Stimulated activated CD8-positive, alpha-beta memory T cell treated with anti-CD3 and anti-CD28 coated beads, Interleukin-15, amount 100 ng/mL, for 4 hours (primary cell): ENCODE measurements at regions not wholly inside any gene's neighbourhood (a gene's known extent, or its start where the extent isn't known, plus 50 kb on each side); places are given as distances from the start of the nearest gene placed in this dataset.
"Not testable (repeated sequence)": the region's sequence is repeated elsewhere in the genome, so short reads cannot be mapped to it uniquely, and the experiment has no call there.

Source experiments
- DNase-seq, 2 donors: peaks; one replicate each; pipeline ENCODE4 v3.0.0-alpha.2; 2020; ENCODE audit warnings: low read depth in 2 of 2

DNA sequence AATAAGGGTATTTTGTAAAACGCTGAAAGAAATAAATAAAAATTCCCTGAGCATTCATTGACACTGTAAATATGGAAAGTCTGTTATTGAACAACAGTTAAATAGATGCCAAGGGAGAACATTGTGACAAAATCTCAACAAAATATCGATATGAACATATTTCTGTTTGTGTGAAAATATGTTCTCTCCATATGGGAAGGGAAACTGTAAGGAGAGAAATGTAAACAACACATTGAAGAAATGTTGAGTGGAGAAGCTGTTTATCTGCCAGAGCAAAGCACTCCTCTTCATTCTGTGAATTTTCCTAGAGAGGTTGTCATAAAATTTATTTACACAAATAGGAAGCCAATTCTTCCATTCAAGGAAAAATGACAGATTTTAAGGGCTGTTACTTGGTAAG, 57.1 kb upstream of the EOMES start:
- DNase-seq, result no peak

DNA sequence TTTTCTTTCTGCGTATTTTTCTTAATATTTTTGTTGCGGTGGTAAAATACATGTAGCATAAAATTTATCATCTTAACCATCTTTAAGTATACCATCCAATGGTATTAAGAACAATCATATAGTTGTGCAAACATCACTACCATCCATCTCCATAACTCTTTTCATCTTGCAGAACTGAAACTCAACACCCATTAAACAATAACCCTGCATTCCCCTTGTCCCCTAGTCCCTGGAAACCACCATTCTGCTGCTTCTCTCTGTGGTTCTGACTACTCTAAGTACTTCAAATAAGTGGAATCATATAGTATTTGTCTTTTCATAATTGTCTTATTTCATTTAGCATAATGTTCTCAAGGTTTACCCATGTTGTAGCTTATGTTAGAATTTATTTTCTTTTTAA, 67.3 kb upstream of the EOMES start:
- DNase-seq, result no peak

DNA sequence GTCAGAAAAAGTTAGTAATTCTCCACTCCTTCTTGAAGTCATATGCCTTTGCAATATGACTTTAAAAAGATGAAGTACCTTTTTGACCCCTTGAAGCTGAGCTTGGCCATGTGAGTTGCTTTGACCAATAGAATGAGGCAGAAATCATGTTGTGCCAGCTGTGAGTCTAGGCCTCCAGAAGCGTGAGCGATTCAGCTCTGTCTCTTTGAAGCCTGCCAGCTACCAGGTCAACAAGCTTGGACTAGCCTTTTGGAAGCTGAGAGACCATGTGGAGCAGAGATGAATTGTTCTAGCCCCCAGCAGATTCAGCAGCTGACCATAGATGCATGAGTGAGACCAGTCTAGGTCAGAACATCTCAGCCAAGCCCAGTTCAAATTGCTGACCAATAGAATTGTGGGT, 69.8 kb upstream of the EOMES start:
- no peak for DNase-seq

DNA sequence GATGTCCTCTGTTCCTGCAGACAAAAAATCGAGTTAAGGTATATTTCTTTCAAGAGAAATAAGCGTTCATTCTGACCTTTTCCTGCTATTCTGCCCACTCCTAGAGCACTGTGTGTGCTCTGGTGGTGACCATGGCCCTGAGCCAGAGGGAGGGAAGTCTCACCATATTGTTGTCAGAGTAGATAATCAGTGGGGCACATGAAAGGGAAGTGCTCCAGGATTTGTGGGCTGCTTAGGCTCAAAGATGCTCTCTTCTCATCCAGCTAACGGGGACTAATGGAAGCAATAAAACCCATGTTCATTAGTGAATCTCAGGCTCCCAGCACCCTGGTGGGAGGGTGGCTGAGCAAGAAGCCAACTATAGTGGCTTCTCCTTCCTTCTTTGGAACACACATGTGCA, 70.7 kb upstream of the EOMES start:
- DNase-seq, result no peak

DNA sequence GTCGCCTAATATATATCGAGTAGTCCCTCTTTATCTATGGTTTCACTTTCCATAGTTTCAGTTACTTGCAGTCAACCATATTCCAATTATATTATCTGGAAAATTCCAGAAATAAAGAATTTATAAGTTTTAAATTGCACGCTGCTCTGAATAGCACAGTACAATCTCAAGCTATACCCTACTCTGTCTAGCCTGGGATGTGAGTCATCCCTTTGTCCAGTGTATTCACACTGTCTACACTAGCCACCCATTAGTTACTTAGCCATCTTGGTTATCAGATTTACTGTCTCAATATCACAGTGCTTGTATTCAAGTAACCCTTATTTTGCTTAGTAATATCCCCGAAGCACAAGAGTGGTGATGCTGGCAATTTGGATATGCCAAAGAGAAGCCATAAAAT, 72.1 kb upstream of the EOMES start:
- no peak for DNase-seq

DNA sequence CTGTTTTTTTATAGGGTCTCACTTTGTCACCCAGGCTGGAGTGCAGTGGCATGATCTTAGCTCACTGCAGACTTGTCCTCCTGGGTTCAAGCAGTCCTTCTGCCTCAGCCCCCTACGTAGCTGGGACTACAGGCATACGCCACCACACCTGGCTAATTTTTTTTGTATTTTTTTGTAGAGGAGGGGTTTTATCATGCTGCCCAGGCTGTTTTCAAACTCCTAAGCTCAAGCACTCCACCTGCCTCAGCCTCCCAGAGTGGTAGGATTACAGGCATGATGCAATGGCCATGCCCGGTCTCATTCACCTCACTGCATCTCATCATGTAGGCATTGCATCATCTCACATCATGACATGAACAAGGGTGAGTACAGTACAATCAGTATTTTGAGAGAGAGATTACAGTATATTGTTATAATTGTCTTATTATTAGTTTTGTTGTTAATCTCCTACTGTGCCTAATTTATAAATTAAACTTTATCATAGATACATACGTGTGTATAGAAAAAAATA, 74.3 kb upstream of the EOMES start:
- no peak for DNase-seq

DNA sequence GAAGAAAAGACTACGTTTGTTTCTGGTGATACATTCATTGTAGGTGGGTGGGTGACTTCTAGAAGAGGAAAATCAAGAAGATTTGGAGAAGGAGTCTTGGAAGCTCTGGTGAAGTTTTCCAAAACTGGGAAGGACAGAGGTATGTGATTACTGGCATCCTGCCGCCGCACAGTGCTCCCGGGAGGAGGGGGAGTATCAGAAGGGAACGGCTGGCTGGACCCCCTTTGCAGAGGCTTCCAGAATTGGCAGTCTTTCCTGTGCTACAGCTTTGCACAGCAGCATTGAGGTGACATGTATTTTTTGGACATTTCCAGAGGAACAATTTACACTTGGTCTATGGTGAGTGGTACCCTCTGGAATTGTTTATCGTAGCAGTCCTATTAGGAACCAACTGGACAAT, 75.7 kb upstream of the EOMES start:
- DNase-seq, result no peak

DNA sequence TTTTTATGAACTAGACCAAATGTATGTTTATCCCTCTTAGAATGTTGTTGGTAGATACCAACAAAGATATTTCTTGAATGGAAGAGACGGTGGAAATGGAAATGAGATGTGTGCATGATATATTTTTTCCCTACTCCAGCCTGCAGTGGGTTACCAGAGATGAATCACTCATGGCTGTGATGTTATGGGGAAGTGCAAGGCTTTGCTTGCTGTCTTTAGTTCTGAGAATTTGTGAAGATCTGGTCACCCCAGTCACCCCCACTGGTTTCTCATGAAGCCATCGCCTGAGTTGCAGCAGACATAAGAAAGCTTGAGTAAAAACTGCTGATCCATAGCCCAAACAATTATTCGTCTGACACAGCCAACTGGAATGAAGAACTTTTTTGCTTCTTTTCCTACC, 78.1 kb upstream of the EOMES start:
- no peak for DNase-seq

DNA sequence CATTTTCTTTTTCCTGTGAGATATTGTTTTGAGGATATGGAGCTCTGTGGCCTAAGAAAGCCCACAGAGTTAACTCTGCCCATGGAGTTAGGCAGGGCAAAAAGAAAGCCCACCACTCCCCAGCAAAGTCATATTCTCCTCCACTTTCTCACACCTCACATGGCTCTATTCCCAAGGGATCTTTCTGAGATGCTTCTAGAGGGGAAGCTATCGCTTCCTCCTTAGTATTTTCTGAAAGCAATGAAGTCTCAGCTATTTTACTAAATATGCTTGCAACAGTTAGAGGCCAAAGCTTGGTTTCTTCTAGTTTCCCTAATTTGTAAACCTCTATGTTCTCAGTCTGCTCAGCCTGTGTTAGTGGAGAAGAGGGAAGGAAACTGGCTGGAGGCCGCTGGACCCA, 80.3 kb upstream of the EOMES start:
- DNase-seq, result no peak

DNA sequence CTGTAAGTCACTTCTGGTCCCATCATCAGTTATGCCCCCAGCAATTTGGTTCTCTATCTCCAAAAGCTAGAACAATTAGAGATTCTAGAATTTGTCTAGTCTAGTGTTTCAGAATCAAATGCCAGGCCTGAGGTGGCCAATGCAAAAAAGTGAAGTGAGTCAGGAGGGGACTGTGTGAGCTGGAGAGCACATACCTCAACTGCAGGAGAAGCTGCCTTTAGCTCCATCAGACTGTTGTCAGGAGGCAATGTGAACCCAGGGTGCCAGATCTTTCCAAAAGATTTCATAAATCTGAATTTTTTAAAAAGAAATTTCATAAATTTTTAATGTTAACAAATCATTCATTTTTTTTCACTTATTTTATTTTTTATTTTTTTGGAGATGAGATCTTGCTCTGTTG, 80.7 kb upstream of the EOMES start:
- no peak for DNase-seq

DNA sequence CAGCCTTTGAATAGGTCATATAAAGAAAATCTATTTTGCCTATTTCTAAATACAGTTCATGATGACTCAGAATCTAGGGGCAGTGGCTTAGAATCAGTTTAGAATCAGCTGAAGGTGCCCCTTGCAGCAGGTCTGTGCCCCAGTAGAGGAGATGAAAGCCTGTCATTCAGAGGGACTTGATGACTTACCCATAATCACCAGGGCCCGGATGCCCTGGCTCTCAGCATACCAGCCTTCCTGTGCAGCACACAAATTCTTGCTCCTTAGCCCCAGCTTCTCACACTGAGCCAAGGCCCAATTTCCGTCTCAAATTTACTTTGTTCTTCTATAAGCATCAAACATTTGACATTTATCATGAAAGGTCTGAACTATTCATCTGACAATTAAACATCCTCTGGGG, 83.2 kb upstream of the EOMES start:
- no peak for DNase-seq

DNA sequence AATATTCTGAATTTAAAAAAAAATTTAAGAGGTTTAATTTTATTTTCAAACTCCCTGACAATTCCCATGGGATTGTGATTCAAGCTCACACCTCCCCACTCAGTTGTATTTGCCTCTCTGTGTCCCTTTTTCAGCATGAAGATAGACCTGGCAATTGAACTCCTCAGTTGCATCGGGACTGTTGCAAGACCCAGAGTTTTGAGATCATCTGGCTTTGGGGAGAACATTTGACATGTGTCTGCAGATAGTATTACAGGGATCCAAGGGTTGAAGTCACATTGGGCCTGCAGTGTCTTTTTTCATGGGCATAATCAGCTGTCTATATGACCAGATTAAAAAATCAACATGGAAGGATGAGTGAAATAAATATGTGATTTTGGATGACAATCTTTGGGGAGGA, 91.1 kb upstream of the EOMES start:
- no peak for DNase-seq

DNA sequence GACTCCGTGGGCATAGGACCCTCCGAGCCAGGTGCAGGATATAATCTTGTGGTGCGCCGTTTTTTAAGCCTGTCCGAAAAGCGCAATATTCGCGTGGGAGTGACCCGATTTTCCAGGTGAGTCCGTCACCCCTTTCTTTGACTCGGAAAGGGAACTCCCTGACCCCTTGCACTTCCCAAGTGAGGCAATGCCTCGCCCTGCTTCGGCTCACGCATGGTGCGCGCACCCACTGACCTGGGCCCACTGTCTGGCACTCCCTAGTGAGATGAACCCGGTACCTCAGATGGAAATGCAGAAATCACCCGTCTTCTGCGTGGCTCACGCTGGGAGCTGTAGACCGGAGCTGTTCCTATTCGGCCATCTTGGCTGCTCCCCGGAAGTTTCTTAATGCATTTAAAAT, 99.5 kb upstream of the EOMES start:
- not testable (repeated sequence) for DNase-seq

DNA sequence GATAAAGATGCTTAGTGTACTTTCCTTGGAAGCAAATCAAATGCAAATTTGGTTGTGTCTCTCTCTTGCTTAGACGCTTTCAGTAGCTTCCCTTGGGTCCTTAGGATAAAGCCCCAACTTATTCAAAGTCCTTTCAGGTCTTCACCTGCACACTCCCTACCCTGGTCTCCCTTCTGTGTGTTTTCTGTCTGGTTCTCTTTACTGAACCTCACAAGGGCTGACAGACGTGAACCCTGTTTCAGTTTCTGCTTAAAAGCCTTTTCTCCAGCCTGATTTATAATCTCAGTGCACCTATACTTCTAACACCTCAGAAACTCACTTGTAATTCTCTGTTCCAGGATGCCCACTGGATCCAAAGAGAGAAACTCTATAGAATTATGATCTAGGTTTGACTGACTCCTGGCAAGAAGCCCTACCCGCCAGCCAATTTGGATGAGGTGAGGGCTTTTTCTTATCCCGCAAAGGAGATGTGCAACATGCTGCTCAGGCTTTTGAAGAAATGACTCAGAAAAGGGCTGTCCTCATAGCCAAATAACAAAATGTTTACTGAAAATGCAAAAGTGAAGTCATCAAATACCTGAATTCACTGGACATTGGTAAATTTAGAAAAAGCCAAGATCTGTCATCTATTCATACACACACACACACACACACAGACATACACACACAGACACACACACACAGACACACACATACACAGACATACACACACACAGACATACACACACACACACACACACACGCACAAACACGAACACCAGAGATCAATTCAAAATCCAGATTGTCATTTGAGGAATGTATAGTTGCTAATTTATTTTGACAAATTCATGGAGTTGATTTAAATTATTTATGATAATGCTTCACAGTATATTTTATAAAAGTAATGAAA, 102.4 kb upstream of the EOMES start:
- no peak for DNase-seq

DNA sequence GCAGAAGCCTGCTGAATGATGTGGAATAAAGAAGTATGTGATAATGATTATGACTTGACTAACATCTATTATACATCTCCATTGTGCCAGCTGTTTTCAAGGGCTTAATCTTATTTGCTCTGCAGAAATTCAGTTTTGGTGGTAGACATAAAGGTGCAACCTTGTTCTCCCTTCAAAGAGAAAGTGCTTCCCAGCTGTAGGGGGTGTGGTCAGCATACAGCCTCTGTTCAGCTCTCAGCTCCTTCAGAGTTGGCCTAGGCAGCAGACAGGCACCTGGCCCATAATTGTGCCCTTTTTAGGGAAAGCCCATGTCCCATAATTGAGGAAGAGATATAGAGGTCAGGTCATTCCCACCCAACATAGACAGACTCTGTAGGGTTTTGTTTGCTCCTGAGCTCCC, 104.3 kb upstream of the EOMES start:
- no peak for DNase-seq

DNA sequence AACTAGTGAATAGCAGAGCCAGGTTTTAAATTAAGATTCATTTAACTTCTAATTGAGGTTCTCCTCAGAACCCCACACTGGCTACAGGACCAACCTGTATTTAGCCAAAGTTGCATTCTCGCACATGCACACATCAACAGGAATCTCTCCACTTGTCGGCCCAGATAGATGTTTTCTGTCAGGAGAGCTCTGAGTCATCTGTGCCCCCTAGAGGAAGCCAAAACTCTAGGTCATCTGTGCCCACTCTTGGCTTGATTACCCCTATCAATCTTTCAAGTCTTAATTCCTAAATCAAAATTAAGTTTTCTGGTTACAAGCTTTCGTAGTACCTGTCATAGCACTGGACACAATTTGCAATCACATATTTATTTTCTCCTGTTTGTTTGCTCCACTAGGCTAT, 104.9 kb upstream of the EOMES start:
- no peak for DNase-seq

DNA sequence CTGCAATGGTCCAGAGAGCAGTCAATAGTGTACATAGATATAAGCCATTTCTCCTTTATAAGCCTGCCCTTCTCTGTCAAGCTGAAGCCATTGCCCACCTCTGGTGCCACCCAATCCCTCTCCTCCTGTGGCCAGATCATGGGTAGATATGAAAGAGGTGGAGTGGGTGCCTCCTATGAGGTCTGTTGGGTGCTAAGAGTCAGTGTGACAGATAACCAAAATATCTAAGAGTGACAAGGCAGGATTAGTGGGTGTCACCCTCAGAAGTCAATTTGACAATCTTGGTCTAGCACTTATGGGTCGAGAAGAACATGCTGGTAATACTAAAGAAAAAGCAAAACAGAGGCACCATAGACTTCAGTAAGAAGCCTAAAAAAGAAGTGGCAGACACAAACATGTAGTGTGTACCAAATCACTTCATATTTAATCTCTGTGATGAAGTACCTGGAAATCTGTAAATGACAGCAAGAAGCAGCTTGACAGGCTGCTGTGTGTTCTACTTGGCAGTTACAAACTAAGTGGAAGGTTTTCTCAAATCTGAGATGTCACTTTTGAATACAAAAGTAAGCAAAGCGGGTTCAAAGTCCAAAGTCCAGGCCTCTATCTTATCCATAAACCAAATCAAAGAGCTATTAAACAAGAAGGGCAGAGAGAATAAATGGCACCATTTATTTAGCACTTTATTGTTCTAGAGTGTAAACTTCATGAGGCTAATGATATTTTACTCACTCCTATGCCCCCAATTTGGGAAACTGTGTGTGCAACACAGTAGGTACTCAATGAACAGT, 118.9 kb upstream of the EOMES start:
- no peak for DNase-seq

DNA sequence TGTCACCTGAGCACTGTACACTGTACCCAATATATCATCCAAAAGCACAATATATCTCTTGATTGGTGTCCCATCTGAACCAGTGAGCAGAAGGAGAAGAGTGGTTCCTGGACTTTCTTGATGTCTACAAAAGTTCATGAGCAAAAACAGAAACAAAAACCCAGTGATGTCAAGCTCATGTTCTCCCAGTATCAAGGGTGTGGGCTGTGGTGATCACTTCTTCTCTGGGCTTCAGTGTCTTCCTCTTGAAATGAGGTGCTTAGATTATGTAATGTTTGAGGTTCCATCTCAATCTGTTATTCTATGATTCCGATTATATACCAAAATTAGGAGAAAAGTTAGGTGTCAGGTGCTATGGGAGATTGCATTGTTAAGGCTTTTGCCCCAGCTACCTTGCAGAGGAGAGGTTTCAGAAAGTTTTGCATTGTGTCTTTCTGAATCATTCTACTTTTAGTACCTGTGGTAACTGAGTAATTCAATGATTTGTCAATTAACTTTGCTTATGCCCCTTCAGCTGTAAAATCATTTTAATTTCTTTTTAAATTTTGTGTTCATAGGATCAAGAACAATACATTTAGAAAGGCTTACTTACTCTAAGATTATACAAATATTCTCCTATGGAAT, 122.0 kb upstream of the EOMES start:
- no peak for DNase-seq

DNA sequence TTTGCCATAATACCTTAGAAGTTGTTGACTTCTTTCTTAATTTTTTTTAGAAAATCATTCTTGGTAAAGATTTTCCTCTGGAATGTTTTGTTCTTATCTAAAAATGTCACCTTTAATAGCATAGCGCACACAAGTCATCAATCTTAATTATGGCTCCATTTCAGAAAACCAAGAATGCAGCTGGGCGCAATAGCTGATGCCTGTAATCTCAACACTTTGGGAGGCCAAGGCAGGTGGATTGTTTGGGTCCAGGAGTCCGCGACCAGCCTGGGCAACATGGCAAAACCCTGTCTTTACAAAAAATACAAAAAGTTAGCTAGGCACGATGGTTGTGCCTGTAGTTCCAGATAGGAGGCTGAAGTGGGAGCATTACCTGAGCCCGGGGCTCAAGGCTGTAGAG, 125.6 kb upstream of the EOMES start:
- no peak for DNase-seq

DNA sequence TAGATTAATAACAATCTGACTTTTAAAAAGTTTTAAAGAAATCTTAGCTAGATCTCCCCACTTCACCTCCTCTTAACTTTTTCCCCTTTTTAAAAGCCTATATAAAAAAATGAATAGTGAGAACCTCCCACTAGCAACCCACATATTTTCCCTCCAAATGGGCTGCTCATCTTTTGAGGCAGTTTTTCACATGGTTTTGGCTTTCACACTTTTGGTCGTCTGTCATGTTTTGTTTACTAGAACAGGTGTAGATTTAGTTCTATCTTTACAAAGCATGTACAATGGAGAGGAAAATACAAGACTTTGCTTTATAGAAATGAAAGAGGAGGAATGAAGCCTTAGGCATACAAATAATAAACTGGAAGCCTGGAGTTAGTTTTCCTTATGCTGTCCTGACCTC, 126.7 kb upstream of the EOMES start:
- no peak for DNase-seq

DNA sequence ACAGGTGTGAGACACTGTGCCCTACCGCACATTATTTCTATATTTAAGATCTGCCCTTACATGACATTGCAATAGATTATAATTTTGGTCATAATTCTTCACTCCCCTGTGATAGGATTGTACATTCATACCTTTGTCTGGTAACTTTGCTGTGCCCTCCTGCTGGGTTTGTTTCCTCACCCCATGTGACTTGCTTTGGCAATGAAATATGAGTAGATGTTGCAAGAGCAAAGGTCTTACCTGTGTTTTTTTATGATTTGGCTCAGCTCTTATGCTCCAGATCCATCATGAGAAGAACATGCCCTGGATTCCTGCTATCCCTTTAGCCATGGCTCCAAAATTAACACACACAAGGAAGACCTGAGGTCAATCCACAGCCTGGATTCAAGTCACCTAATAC, 137.7 kb upstream of the EOMES start:
- DNase-seq, result no peak
